GM12892 (cell line): ENCODE measurements at regions not wholly inside any gene's neighbourhood (a gene's known extent, or its start where the extent isn't known, plus 50 kb on each side); places are given as distances from the start of the nearest gene placed in this dataset.

Experiments used
- POLR2A ChIP-seq: IDR thresholded peaks from 2 replicates; pipeline ENCODE4 v1.6.1; 2011; ENCODE audit warnings: low read depth, low read length, control low read depth
- POLR2AphosphoS5 ChIP-seq: IDR thresholded peaks from 2 replicates; pipeline ENCODE4 v1.6.1; 2011; ENCODE audit warnings: low read depth, low read length, control low read depth
- TAF1 ChIP-seq: IDR thresholded peaks from 2 replicates; pipeline ENCODE4 v1.6.1; 2011; ENCODE audit warnings: low read depth, mild to moderate bottlenecking, control low read depth, low read length, borderline replicate concordance

- TF ChIP-seq TAF1 (no peak), POLR2A (no peak), POLR2AphosphoS5 (no peak)
Observed at GRCh38 chr16:52697971-52698370, 151.0 kb upstream of the TOX3 start.
